Fibroblast of upper back skin (primary cell): ENCODE measurements at regions not wholly inside any gene's neighbourhood (a gene's known extent, or its start where the extent isn't known, plus 50 kb on each side); places are given as distances from the start of the nearest gene placed in this dataset.
"Not testable (repeated sequence)": the region's sequence is repeated elsewhere in the genome, so short reads cannot be mapped to it uniquely, and the experiment has no call there.

Experiments used
- DNase-seq: peaks from one replicate; pipeline ENCODE4 v3.0.0-alpha.2; 2013

DNA sequence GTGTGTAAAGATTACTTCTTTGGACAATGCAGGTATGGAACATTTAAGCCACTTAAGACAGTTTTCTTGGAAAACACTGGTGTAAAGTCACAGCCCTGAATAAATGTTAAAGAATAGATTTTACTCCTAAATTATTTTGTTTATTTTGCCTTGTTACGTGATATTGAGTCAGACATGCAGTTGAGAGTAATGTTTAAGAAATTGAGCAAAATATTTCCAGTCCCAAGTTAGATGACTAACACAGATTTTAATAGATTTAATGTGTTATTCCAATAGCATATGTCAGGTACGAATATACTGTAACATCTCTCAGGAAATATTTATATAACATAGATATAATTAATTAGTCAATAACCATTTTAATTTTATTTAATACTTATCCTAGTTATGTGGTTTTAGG lies 1361.7 kb downstream of the FSCB start:
- no peak for DNase-seq

DNA sequence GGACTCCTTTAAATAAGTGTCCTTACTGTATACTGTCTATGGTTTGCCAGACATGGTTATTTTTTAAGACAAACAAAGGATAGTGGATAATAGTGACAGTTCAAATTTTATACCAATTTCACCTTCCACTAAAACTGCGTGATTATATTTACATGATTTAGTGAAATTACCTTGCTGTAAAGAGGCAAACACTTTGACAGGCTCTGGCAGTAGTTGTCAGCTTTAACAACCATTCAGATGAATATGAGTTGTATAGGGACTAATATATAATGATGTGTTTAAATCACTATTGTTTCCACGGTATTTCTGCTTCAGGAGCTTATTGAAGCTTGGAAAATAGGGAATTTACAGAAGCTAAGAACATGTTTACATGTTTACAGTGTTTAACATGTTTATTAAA lies 1364.0 kb downstream of the FSCB start:
- no peak for DNase-seq

DNA sequence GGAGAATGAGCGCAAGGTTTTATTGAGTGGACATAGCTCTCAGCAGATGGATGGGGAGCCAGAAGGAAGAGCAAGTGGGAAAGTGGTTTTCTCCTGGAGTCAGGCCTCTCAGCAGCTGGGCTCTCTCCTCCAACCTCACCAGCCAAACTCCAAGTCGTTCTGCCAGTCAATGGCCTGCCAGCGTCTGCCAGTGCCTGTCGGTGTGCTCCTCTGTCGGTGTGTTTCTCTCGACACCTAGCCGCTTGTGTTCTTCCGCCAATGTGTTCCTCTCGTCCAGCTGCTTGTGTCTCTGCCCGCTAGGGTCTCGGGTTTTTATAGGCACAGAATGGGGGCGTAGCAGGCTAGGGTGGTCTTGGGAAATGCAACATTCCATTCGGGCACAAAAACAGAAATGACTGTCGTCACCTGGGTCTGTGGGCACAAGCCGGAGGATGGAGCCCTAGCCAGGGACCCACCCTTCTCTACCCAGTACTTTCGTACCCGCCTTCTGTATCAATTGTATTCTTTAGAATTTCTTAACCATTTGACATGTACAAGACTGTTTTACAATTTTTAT lies 1365.4 kb downstream of the FSCB start:
- DNase-seq: no peak

DNA sequence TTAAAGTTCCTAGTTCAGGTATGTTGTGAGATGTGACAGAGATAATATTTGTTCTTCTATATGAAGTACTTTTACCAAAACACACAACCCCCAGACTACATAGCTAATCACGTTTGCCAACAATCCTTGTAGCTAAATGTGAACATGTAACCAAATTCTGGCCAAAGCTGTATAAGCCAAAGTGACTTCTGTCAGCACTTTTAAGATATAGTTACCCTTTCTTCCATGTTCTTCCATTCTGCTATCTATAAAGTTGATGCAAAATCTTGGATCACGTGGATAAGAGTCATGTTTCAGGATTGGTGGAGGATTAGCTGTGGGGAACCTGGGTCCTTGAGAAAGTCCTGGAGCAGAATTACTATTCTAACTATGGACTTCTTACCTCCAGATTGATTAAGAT lies 1366.6 kb downstream of the FSCB start:
- no peak for DNase-seq

DNA sequence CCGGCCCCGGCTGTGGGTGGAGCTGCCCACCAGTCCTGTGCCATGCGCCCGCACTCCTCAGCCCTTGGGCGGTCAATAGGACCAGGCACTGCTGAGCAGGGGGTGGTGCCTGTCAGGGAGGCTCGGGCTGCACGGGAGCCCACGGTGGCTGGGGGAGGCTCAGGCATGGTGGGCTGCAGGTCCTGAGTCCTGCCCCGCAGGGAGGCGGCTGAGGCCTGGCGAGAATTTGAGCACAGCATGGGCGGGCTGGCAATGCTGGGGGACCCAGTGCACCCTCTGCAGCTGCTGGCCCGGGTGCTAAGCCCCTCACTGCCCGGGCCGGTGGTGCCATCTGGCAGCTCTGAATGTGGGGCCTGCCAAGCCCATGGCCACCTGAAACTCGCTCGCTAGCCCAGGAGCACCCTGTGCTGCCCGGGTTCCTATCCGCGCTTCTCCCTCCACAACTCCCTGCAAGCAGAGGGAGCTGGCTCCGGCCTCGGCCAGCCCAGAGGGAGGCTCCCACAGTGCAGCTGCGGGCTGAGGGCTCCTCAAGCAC lies 1371.1 kb downstream of the FSCB start:
- no peak for DNase-seq

DNA sequence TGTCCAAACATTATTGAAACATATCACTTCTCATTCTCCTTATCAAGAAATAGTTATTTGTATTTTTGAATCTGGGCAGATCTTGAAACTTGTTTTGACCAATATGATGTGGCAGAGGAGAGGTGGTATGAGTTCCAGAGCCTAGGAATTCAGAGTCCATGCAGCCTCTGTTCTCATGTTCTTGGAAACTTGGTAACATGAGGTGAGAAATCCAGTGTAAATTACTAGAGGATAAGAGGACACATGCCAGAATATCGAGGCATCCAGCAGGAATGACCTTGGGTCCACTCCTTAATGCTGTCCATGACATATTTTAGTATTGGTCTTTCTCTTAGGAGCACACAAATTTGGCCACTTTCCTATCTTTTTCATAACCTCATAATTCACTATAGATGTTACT lies 1374.6 kb downstream of the FSCB start:
- DNase-seq: no peak

DNA sequence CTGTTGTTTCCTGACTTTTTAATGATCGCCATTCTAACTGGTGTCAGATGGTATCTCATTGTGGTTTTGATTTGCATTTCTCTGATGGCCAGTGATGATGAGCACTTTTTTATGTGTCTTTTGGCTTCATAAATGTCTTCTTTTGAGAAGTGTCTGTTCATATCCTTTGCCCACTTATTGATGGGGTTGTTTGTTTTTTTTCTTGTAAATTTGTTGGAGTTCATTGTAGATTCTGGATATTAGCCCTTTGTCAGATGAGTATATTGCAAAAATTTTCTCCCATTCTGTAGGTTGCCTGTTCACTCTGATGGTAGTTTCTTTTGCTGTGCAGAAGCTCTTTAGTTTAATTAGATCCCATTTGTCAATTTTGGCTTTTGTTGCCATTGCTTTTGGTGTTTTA lies 1378.7 kb downstream of the FSCB start:
- DNase-seq: not testable (repeated sequence)

DNA sequence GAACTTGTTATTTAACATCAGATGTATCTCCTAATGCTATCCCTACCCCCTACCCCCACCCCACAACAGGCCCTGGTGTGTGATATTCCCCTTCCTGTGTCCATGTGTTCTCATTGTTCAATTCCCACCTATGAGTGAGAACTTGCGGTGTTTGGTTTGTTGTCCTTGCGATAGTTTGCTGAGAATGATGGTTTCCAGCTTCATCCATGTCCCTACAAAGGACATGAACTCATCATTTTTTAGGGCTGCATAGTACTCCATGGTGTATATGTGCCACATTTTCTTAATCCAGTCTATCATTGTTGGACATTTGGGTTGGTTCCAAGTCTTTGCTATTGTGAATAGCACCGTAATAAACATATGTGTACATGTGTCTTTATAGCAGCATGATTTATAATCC lies 1379.2 kb downstream of the FSCB start:
- not testable (repeated sequence) for DNase-seq

DNA sequence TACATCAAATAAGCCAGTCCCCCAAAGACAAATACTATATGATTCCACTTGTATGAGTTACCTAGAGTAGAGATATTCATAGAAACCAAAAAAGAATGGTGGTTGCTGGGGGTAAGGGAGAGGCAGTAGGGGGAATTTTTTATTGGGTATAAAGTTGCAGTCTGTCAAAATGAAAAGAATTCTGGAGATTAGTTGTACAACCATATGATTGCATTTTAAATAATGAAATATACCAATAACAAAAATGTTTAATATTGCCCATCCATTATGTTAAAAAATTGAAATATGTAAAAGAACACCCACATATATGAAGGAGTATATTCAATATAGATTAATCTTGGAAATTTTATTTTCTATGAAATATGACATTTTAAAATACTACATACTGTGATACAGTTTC lies 1383.5 kb downstream of the FSCB start:
- no peak for DNase-seq

DNA sequence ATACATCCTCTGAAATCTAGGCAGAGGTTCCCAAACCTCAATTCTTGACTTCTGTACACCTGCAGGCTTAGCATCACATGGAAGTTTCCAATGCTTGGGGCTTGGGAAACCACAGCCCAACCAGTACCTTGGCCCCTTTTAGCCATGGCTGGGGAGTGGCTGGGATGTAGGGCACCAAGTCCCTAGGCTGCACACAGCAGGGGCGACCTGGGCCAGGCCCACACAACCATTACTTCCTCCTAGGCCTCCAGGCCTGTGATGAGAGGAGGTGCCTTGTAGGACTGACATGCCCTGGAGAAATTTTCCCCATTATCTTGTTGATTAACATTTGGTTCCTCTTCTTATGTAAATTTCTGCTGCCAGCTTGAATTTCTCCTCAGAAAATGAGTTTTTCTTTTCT lies 1387.4 kb downstream of the FSCB start:
- no peak for DNase-seq

DNA sequence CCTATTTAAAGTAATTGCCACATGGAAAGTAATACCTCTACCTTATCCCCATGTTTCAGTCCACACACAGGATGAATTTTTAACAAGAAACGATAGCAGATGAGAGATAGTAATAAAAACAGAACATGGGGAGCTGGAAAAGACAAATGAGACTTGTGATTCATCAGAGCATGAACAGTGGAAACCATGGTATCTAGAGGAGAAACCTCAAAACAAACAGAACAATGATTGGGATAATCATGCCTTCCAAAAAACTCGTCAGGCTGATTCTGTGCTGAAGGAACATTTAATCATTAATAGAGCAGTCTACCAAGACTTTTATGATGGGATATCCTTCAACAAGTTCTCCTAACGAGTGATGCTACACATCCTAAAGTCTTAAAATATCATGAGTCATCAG lies 1390.7 kb downstream of the FSCB start:
- DNase-seq: no peak

DNA sequence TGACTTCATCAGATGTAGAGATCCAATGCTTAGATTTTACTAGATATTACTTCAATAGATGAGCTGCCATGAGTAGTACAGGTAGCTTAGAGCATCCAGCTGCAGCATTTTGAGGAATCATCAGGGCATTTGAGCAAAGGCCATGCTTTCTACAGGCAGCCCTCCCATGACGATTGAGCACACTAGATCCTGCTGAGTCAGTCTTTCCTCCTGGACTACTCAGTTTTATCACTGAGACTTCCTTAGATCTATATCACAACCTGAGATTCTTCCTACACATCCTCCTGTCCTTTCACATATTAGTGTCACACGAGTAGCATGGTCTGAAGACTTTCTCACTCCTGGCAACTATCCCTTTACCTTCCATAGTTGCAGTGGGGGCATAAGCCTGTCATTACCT lies 1401.8 kb downstream of the FSCB start:
- DNase-seq: no peak

DNA sequence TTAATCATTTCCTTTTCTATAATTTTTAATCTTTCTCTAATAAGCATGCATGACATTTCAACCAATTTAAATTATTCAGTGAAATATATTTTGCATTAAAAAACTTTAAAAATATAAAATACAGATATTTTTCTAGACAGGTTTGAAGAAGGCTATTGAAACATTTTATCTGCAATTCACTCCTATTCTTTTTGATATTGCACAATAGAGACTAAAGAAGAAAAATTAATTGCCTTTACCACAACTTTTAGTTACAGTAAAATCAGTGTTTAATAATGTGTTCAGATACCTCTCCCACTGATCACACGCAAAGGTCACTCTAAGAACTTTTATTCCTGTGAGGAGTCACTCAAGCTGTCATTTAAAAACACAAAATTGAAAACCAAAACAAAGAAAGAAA lies 1416.7 kb downstream of the FSCB start:
- DNase-seq: no peak

DNA sequence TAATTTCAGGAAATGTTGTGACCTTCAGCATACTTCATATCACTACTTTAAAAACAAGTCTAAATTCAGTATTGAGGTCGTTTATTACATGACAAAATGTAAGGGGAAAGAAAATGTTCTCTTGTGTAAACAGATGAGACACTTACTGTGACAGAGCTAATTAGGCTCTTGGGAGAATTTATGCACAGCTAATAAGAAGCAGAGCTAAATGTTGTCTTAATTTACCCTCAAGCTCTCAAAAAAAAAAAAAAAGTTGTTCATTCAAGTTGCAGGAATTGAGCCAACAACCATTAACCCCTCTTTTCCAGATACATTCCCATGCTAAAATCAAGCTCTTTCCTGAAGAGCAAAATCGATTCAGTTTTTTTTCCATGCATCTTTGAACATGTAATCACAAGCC lies 1419.4 kb downstream of the FSCB start:
- no peak for DNase-seq

DNA sequence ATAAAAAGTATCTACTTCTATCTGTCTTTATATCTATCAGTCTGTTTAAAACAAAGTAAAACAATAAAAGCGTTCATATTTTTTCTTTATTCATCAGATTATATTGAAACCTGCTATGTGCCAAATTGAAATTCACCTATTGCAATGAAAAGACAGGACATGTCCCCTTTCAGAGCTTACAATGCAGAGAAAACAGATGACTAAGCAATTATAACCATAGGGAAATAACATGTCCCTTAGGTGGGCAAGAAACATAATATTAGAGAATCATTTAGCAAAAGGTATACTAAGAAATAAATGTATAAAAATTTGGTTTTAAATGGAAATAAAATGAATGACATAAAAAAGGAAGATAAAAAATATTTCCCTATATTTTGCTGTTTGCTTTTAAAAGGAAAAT lies 1421.3 kb downstream of the FSCB start:
- no peak for DNase-seq

DNA sequence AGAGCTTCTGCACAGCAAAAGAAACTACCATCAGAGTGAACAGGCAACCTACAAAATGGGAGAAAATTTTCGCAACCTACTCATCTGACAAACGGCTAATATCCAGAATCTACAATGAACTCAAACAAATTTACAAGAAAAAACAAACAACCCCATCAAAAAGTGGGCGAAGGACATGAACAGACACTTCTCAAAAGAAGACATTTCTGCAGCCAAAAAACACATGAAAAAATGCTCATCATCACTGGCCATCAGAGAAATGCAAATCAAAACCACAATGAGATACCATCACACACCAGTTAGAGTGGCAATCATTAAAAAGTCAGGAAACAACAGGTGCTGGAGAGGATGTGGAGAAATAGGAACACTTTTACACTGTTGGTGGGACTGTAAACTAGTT lies 1439.7 kb downstream of the FSCB start:
- DNase-seq: not testable (repeated sequence)

DNA sequence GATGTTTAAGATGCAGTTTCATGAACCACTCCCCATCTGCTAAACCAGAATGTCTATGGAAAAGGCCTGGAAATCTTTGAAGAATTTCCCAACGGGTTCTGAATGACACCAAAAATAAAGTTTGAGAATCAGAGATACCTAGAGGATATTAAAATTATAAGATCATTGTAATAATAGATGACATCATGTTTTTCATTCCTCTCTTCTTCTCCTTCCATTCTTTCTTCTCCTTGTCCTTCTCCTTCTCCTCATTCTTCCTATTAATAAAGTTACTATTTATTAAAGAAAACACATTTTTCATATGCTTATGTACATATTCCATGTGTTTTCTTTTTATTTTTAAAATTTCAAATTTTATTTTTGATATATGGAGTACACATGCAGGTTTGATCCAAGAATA lies 1449.4 kb downstream of the LRFN5 start:
- DNase-seq: no peak

DNA sequence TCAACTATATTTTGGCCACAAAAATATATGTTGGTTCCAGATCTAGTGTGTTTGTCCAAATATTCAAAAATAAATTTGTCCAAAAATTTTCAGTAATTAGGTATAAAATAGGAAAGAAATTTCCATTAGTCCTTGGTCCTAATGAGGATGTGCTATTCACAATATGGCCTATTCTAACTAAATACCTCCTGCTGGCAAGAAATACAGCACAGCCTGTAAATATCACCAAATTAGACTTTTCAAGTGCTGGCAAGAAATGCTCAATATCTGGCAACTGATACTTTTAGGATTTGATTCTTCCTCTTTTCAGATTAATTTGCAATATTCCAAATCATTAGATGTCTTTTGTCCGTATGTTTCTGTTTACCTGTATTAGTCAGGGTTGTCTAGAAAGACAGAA lies 1446.2 kb downstream of the LRFN5 start:
- no peak for DNase-seq

DNA sequence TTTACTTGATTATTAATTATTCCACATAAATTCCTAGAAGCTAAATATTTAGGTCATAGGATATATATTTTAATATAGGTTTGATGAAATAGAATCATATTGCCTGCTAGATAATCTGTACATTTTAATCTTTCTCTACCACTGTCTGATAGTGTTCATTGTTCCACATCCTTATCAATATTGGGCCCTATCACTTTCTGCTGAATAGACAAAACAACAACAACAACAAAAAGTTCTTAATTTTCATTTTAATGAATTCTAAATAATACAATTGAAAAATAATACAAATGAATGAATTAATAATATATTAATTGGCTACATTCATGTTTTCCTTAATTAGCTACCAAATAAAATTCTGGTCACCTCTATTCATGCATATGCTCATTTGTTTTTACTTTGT lies 1437.2 kb downstream of the LRFN5 start:
- no peak for DNase-seq

DNA sequence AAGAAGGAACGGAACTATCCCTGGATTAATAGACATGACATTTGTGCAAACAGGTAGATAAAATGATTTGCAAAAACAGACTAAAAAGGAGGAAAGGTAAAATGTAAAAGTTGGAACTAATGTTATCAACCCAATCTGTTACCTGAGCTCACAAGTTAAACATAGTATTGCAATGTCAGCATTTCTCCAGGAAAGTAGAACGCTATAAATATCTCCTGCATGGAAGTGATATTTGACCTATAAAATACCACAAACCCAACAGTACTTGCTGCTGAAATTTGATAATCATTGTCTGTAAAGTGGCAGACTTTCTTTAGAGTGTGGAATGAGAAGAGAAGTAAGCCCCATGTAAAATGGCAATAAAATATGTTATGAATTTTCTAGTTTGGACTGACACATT lies 1435.7 kb downstream of the LRFN5 start:
- no peak for DNase-seq

DNA sequence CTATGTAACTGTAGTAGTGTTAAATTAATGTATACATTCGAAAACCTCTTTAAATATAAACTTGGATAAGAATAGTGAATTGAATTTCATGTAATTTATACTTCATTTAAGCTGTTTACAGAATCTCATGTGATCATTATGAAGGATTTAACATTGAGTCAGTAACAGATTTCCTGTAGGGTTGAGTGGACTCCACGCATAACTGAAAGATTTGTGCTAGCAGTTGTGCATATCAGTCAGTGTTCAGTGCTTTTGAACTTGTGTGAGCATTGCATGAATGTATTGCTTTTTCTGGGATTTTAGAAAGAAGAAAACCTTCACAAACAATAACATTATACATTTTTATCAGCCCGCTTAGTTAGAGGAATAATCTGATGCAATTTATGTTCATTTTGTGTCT lies 1435.3 kb downstream of the LRFN5 start:
- DNase-seq: no peak

DNA sequence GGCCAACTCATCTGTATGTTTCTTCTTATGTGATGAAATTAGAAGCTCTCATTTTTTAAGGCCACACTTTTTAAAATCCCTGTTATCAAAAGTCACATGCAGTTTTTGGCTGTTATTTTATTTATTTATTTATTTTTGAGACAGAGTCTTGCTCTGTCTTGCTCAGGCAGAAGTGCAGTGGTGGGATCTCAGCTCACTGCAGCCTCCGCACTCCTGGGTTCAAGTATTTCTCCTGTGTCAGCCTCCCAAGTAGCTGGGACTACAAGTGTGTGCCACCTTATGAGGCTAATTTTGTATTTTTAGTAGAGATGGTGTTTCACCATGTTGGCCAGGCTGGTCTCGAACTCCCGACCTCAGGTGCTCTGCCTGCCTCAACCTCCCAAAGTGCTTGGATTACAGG lies 1434.5 kb downstream of the LRFN5 start:
- DNase-seq: no peak

DNA sequence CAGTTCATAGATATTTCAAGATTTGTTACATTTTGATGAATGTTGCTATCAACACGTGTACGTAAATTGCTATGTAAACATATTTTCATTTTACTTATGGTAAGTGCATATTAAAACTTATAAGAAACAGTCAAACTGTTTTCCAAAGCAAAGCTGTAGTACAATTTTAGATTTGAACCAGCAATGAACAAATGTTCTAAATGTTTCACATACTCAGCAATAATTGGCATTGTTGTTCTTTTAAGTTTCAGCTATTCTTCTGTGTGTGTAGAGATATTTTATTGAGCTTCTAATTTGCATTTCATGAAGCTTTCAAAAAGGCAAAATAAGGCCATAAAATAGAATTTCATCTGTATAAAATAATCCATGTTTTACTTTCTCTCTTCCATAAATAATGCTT lies 1433.2 kb downstream of the LRFN5 start:
- DNase-seq: no peak

DNA sequence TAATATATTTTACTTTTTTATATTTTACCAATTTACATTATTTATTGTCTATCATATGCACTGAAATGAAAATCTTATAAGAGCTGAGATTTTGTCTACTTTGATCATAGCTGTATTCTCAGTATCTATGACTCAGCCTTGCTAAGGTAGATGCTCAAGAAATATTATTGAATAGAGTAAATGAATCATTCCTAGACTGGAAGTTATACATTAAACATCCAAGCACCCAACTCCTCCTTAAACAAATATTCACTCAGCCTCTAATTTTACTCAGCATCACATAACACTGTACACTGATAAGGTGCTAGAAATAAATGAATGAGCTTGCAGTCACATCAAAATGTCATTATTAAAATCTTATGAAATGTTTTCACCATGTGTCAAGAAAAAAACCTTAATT lies 1424.9 kb downstream of the LRFN5 start:
- DNase-seq: no peak

DNA sequence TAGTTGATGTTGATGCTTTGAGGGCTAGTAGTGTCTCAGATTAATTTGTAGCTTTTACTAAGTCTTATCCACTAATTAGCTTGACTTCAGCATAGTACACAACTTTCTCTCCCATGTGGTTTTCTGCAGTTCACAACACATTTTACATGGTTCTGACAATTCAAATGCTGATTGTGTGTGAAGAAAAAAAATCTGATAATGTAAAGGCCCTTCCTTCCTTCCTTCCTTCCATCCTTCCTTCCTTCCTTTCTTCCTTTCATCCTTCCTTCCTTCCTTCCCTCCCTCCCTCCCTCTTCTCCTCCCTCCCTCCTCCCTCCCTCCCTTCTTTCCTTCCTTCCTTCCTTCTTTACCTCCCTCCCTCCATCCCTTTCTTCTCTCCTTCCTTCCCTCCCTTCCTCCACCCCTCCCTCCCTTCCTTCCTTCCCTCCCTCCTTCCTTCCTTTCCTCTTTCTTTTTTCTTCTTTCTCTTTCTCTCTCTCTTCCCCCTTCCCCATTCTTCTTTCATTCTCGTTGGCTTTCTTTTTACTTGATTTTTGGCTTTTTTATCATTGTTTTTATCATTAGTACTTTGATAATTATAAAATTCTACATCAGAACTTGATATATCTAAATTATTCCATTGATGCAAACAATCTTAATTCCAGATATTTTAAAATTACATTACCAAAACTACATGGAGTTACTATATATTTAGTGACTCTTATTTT lies 1415.6 kb downstream of the LRFN5 start:
- no peak for DNase-seq
